Stimulated activated CD8-positive, alpha-beta memory T cell treated with anti-CD3 and anti-CD28 coated beads, Interleukin-7, amount 100 ng/mL, for 1 hour (primary cell): ENCODE measurements at regions not wholly inside any gene's neighbourhood (a gene's known extent, or its start where the extent isn't known, plus 50 kb on each side); places are given as distances from the start of the nearest gene placed in this dataset.

Experiments used
- DNase-seq, 2 donors: peaks; one replicate each; pipeline ENCODE4 v3.0.0-alpha.2; 2020; ENCODE audit warnings: low read depth in 2 of 2

DNA sequence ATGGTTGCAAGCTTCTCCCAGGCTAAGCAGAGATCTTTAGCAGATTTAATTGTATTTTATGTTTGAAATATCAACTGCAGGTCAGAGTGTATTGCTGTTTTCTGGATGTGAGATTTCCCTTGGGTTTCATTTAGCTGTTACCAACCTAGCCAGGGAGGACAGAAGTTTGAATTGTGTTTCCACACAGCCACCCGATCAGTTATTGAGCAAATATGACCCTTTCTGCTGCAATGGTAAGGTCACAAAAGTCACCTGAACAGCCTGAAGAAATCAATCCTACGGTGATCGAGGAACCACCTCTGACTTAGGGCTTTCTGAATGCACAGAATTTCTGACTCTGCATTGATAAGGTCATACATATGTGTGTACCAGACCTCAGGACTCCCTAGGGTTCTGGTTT is 419.9 kb downstream of the MAN2A1 start:
- DNase-seq: no peak

DNA sequence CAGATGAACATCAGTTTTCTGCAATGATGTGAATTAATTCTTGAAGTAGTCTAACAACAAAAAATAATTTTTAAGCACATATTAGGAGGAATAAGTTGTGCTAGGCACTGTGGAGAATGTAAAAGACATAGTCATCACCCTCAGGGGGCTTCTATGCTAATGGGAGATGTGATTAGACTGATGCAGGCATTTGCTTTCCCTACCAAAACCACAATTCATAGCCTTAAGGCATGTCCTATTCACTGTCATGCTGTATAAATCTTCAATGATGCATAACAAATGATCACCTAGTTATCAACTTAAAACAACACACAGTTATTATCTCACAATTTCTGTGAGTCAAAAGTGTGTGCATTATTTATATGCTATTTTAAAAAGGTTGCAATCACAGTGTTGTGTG is 422.6 kb downstream of the MAN2A1 start:
- DNase-seq: no peak

DNA sequence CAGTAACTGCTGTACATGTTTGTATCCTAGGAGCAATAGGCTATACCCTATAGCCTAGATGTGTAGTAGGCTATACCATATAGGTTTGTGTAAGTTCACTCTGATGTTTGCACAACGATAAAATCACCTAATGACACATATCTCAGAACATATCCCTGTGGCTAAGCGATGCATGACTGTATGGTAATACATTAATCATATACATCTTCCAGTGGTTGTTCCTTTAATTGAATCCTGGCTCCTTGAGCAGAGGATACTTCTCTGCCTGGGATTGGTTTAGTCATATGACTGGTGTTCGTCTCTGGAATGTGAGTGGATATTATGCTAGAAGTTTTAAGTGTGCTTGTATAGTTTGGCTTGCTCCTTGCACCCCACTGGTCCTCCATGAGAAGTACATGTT is 425.8 kb downstream of the MAN2A1 start:
- DNase-seq: no peak

DNA sequence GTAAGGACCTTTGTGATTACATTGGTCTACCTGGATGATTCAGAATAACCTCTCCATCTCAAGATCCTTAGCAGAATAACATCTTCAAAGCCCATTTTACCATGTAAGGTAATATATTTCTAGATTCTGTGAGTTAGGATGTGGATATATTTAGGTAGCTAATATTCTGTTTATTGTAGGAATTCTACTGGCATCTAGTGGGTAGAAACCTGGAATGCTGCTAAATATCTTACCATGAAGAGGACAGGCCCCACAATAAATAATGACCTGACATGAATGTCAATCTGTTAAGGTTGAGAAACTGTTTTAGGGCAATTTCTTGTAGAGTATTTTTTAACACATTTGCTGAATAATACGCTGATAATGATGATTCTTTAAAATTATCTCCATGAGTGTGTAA is 426.8 kb downstream of the MAN2A1 start:
- DNase-seq: no peak

DNA sequence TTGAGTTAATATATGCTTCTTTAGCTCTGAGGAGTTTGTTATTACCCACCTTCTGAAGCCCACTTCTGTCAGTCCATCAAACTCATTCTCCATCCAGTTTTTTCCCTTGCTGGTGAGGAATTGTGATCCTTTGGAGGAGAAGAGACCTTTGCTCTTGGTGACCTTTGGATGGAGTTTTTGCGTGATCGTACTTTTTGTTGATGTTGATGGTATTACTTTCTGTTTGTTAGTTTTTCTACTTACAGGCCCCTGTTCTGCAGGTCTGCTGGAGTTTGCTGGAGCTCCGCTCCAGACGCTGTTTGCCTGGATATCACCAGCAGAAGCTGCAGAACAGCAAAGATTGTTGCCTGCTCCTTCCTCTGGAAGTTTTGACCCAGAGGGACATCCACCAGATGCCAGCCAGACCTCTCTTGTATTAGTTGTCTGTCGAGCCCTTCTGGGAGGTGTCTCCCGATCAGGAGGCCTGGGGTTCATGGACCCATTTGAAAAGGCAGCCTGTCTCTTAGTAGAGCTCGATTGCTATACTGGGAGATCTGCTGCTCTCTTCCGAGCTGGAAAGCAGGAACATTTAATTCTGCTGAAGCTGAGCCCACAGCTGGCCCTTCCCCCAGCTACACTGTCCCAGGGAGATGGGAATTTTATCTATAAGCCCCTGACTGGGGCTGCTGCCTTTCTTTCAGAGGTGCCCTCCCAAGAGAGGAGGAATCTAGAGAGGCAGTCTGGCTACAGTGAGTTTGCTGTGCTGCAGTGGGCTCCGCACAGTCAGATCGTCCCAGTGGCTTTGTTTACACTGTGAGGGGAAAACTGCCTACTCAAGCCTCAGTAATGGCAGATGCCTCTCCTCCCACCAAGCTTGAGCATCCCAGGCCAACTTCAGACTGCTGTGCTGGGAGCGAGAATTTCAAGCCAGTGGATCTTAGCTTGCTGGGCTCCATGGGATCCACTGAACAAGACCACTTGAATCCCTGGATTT is 445.5 kb downstream of the MAN2A1 start:
- no peak for DNase-seq

DNA sequence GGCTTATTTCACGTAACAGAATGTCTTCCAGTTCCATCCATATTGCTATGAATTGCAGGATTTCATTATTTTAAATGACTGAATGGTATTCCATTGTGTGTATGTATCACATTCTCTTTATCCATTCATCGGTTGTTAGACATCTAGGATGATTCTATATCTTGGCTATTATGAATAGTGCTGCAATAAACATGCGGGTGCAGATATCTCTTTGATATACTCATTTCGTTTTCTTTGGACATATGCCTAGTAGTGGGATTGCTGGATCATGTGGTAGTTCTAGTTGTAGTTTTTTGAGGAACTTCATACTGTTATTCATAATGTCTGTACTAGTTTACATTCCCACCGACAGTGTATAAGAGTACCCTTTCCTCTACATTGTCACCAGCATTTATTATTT is 460.5 kb downstream of the MAN2A1 start:
- no peak for DNase-seq

DNA sequence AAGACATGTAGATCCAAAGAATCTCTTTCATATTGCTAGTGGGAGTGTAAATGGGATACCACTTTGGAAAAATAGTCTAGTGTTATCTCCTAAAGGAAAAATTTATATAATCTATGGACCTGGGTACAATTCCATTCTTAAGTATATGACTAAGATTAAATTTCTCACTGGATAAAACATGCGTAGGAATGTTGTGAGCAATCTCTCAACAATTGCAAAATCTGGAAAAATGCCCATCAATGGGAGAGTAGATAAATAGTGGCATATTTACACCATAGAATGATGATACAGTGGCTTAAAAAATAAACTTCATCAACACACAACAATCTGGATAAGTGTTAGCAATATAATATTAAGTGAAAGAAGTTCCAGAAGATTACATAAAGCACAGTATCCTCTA is 469.5 kb downstream of the MAN2A1 start:
- DNase-seq: no peak

DNA sequence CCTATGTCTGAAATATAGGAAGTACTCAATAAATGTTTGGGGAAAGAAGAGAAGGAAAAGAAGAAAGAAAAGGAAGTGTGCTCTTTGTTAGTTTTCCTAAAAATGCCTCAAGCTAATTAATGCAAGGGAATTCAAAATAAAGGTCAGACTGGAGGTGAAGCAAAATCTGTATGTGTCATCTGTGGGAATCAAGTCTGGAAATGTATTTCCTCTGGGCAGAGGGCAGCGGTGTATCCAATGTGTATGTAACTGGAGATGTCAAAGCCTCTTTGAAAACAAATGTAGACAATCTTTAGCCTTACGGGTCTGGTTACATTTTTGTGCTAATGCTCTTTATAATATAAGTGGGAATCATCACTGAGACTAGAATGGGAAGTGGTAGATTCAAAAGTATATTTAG is 471.4 kb downstream of the MAN2A1 start:
- DNase-seq: no peak

DNA sequence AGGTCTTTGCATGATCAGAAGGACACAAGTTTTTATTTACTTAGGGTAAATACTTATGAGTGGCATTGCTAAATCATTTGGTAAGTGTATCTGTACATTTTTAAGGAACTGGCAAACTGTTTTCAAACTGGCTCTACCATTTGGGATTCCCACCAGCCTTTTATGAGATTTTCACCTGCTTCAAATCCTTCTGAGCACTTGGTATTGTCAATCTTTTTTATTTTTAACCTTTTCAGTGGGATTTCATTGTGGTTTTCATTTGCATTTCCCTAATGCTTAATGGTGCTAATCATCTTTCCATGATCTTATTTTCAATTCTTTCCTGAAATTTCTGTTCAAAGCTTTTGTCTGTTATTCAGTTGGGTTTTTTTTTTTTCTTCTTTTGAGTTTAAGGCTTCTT is 475.6 kb downstream of the MAN2A1 start:
- no peak for DNase-seq

DNA sequence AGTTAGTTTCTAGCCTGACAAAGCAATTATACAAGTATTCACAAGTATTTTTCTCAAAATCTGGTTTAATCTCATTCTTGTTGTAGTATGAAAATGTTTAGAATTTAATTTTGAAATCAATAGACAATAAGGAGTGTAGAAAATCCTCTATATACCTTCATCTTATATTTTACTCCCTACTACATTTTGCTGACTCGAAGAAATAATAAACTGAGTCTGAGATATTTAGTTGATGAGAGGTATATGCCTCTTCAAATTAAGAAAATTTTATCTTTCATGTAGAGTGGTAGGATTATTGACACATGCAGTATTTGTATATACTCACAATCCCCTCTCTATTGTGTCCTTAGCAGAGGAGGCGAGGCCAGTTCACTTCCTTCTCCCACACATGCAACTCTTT is 477.7 kb downstream of the MAN2A1 start:
- no peak for DNase-seq

DNA sequence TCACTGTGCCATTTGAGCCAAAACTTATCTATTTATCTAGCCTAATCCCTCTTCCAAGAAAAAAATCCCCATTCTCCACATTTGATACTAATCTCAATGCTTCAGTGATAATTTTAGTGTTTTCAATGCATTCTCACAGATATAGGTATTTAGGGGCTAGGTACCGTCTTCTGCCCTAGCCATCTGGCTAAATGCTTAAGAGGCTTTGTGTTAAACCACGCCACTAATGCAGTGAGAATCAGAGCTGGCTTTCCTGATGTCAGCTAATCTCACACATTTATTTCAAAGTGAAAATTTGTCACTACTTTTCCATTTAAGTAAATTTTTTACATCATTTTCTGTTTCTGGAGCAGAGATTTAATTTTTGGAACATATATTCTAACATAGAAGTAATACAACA is 479.7 kb downstream of the MAN2A1 start:
- no peak for DNase-seq

DNA sequence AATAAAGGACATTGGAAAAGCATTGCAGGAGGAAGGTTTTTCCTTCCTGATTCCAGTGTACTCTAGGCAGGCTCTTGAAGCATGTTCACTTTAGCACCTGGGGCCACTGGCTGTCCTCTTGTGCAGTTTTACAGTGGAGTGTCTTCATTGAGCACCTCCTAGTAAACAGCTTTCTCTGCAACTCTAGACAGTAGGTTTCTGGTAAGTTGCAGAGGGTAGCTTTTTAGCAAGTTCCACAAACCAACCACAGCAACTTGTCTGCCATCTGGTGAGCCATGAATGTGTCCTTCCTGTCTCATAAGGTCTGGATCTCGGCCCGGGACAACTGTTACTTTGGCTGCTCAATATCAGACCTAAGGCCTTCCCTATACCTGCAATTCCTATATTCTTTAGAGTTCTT is 488.0 kb downstream of the MAN2A1 start:
- DNase-seq: no peak

DNA sequence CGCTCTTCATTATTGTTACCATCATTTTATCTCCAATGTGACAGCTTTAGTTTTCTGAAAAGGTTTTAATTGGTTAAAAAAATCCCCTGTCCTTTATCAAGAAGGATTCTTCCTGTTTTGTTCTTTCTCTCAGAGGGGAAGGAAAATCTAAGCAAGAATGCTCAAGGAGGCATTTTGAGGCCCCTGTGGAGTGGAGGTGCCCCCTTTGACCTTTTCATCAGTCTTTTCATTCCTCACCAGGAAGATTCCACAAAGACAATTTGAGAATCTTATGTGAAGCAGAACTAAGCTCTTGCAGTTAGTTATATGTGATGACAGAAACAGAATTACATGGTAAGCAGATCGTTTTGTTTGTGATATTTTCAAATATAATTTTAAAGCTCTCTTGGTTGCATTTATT is 489.6 kb downstream of the MAN2A1 start:
- no peak for DNase-seq

DNA sequence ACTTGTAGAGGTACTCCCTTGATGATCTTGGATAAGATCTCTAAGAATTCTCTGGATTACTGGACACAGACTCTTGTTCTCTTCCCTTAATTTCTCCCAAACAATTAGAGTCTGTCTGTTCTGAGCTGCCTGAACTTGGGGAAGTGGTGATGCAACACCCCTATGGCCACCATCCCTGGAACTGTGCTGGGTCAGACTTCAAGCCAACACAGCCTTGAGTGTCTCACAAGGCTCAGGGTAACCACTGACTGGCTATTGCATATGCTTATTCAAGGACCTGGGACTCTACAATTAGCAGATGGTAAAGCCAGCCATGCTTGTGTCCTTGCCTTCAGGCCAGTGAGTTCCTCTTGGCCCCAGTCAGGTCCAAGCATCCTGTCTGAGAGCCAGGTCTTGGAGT is 504.5 kb downstream of the MAN2A1 start:
- no peak for DNase-seq

DNA sequence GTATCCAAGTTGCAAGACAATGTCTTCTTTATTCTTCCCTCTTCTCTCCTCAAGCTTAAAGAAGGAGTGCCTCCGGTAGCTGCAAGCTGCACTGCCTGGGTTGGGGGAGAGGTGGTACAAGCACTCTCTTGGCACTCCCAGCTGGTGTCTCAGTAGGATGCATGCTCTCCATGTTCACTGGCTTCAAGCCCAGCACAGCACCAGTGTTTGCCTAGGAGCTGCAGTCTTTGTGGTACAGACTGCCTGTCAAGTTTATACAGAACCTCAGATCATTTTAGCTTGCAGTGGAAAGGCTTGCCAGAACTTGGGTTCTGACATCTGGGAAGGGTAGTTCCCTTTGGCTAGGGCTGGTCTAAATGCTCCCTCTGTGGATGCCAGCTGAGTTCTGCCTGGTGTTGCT is 505.6 kb downstream of the MAN2A1 start:
- no peak for DNase-seq

DNA sequence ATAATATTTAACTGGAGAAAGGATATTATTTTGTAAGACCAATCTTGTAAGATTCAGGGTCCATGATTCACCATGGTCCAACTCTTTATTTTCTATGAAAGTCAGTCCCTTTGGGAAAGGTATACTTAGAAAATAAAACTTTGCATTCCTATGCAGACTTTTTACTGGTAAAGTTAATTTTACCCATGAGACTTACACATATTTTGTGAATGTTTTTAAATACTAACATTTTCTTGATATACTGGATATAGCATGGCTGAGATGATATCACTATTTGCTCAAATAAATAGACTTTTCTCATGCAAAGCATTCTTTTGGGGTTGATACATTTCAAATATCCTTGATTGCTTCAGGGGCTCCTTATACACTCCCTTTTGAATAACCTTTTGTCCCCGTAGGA is 512.1 kb downstream of the MAN2A1 start:
- DNase-seq: no peak

DNA sequence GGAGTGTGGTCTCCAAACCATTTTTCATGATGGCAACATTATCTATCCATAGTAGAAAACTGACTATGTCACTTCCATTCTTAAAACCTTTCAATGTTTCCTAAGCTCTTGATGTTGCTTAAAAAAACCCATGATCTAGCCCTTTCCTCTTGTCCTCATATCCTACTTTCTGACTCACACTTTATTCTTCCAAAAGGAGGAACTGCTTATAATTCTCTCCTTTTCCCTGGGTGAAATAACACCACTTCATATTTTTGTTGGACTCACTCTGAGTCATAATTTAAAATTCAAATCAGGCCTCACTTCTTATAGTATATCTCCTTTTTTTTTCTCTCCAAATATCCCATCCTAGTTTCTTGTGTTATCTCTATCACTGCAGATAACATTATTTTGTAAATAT is 513.9 kb downstream of the MAN2A1 start:
- DNase-seq: no peak

DNA sequence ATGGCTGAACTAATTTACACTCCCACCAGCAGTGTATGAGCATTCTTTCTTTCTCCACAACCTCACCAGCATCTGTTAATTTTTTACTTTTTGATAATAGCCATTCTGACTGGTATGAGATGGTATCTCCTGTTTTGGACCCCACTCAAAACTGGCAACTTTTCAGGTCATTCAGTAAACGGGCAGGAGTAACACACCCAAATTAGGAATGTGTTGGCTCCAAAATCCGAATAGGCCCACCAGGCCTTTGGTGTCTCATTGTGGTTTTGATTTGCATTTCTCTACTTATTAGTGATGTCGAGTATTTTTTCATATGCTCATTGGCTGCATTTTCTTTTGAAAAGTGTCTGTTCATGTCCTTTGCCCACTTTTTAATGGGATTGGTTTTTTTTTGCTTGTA is 517.1 kb downstream of the TMEM232 start:
- DNase-seq: no peak

DNA sequence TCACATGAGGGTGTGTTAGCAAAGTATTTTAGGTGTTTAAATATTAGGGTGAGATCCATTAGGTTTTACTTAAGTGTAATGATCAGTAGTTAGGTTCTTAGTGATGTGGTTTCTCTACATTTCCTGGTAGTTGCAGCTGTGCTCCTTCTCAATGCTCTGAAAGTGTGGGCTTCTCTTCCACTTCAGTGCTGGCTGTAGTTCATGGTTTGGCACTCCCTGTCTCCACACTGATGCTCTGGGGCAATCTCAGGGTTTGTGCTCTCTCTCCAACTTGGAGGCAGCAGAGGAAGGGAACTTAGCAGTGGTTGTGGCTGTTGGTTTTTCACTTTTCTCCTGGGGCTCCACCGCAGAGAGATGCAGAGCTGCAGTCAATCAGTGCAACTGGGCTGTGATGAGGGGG is 507.5 kb downstream of the TMEM232 start:
- DNase-seq: no peak

DNA sequence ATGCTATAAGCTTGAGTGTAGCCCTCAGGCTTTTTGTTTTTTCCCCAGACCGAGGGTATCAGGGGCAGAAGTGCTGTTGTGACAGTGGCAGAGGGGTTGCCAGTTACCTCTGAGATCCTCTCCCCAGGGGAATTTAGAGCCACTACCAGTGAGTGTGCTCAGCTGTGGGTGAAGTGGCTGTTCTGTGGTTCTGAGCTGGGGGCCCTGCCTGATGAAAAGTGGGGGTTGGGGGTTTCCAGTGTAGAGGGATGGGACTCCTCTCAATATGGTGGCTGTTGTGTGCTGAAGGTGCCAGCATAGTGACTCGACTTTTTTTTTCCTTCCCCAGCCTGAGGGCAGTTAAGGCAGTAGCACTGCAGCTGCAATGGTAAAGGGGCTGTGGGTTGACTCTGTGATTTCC is 506.7 kb downstream of the TMEM232 start:
- DNase-seq: no peak

DNA sequence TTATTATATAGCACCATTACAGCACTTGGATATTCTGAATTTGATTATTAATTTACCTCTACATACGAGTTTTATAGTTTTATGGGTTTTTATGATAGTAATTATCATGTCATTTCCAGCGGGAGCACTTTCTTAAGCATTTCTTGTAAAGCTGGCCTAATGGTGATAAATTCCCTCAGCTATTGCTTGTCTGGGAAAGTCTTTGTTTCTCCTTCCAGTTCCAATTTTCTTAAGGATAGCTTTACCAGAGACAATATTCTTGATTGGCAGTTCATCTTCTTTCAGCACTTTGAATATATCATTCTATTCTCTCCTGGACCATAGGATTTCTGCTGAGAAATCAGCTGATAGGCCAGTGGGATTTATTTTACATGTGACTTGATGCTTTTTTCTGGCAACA is 505.4 kb downstream of the TMEM232 start:
- DNase-seq: no peak

DNA sequence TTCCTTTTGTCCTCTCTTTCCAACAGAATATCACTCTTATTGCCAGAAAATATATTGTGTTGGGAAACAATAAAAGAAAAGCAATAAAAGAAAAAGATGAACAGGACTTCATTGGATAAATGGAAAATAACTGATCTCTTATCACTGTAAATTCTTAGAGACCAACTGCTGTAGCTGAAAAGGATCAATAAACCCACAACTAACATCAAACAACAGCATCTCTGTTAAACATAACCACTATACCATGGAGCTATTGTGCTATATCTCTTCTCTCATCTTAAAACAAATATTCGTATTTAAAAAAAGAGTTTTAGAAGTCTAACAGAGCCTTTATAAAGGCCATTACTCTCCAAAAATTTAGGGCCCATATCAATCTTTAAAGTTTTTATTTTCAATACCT is 502.4 kb downstream of the TMEM232 start:
- no peak for DNase-seq

DNA sequence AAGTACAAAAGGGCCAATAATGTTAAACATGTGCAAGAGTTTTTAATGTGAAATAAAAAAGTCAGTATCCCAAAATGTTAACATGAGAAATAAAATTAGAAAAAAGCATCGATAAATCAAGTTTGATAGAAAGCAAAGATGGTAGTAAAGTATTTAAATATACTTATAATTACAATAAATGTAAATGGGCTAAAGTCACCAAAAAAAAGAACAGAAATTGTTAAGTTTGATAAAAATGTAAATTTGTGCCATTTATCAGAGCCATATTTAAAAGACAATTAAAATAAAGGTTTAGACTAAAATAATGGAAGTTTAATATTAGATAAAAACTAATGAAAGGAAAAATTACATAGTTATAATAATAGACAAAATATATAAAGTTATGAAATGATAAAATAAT is 500.5 kb downstream of the TMEM232 start:
- DNase-seq: no peak

DNA sequence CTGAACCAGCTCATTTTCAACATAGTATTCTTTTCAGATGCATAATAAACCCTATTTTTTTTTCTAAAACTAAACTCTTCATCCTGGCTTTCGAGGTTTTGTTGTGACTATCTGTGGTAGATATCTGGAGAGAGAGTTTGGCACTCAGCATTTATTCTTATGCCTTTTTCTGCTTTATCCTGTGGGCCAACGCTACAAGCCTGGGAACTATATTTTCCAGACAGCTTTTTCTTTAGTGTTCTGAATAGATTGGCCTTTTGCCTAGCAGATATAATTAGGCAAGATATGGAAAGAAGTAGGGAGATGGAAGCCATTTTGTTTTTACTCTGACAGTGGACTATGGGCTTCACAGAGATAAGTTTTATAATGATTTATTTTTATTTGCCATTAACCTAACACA is 486.7 kb downstream of the TMEM232 start:
- DNase-seq: no peak
